ENCODE measurements at regions not wholly inside any gene's neighbourhood (a gene's known extent, or its start where the extent isn't known, plus 50 kb on each side); places are given as distances from the start of the nearest gene placed in this dataset.

- Histone ChIP-seq H3K36me3 (ENCODE audit: insufficient read depth, low read length) (no peaks in the 10 kb centered on the region), H3K4me1 (ENCODE audit: insufficient read depth, low read length) (peaks cover 14% of the 10 kb centered on the region), H3K9me3 (ENCODE audit: low read length) (no peaks in the 10 kb centered on the region), H3K27me3 (ENCODE audit: control insufficient read depth in 1 of 2, insufficient read depth in 2 of 2, low read length in 2 of 2) (no peaks in the 10 kb centered on the region), H3K4me3 (ENCODE audit: low read depth in 1 of 2, low read length in 2 of 2) (no peak overlapping the region), H3K27ac (ENCODE audit: low read depth, low read length) (no peak overlapping the region), H3K9ac (ENCODE audit: low read length) (no peak overlapping the region)
Observed at GRCh38 chr17:79420318-79421243, 190.3 kb downstream of the RBFOX3 start.

GRCh38 chr17:79417476-79417988, 193.3 kb downstream of the RBFOX3 start:
- peaks cover 33% of the 10 kb centered on the region for H3K4me1 ChIP-seq (ENCODE audit: insufficient read depth, low read length)
- no peak overlapping the region for H3K4me3 ChIP-seq (ENCODE audit: low read depth in 1 of 2, low read length in 2 of 2)
- no peak overlapping the region for H3K27ac ChIP-seq (ENCODE audit: low read depth, low read length)
- no peaks in the 10 kb centered on the region for H3K36me3 ChIP-seq (ENCODE audit: insufficient read depth, low read length)
- no peak overlapping the region for H3K9ac ChIP-seq (ENCODE audit: low read length)
- no peaks in the 10 kb centered on the region for H3K9me3 ChIP-seq (ENCODE audit: low read length)
- H3K27me3 ChIP-seq (ENCODE audit: control insufficient read depth in 1 of 2, insufficient read depth in 2 of 2, low read length in 2 of 2) = no peaks in the 10 kb centered on the region

GRCh38 chr17:79415909-79416308, 194.9 kb downstream of the RBFOX3 start:
- no peaks in the 10 kb centered on the region for H3K9me3 ChIP-seq (ENCODE audit: low read length)
- H3K4me3 ChIP-seq (ENCODE audit: low read depth in 1 of 2, low read length in 2 of 2) = no peak overlapping the region
- no peaks in the 10 kb centered on the region for H3K27me3 ChIP-seq (ENCODE audit: control insufficient read depth in 1 of 2, insufficient read depth in 2 of 2, low read length in 2 of 2)
- peaks cover 33% of the 10 kb centered on the region for H3K4me1 ChIP-seq (ENCODE audit: insufficient read depth, low read length)
- H3K36me3 ChIP-seq (ENCODE audit: insufficient read depth, low read length) = no peaks in the 10 kb centered on the region
- H3K27ac ChIP-seq (ENCODE audit: low read depth, low read length) = no peak overlapping the region
- no peak overlapping the region for H3K9ac ChIP-seq (ENCODE audit: low read length)

- no peak overlapping the region for H3K4me3 ChIP-seq (ENCODE audit: low read depth in 1 of 2, low read length in 2 of 2)
- H3K27ac ChIP-seq (ENCODE audit: low read depth, low read length) = no peak overlapping the region
- no peaks in the 10 kb centered on the region for H3K9me3 ChIP-seq (ENCODE audit: low read length)
- no peaks in the 10 kb centered on the region for H3K27me3 ChIP-seq (ENCODE audit: control insufficient read depth in 1 of 2, insufficient read depth in 2 of 2, low read length in 2 of 2)
- H3K9ac ChIP-seq (ENCODE audit: low read length) = no peak overlapping the region
- no peaks in the 10 kb centered on the region for H3K36me3 ChIP-seq (ENCODE audit: insufficient read depth, low read length)
- H3K4me1 ChIP-seq (ENCODE audit: insufficient read depth, low read length) = peaks cover 28% of the 10 kb centered on the region
Observed at GRCh38 chr17:79415365-79415764, 195.5 kb downstream of the RBFOX3 start.

GRCh38 chr17:79414793-79415211, 196.0 kb downstream of the RBFOX3 start:
- H3K9ac ChIP-seq (ENCODE audit: low read length) = no peak overlapping the region
- H3K27me3 ChIP-seq (ENCODE audit: control insufficient read depth in 1 of 2, insufficient read depth in 2 of 2, low read length in 2 of 2) = no peaks in the 10 kb centered on the region
- H3K4me1 ChIP-seq (ENCODE audit: insufficient read depth, low read length) = peaks cover 25% of the 10 kb centered on the region
- no peaks in the 10 kb centered on the region for H3K36me3 ChIP-seq (ENCODE audit: insufficient read depth, low read length)
- H3K4me3 ChIP-seq (ENCODE audit: low read depth in 1 of 2, low read length in 2 of 2) = no peak overlapping the region
- H3K27ac ChIP-seq (ENCODE audit: low read depth, low read length) = no peak overlapping the region
- H3K9me3 ChIP-seq (ENCODE audit: low read length) = no peaks in the 10 kb centered on the region

GRCh38 chr17:79414063-79414792, 196.6 kb downstream of the RBFOX3 start:
- H3K9me3 ChIP-seq (ENCODE audit: low read length) = no peaks in the 10 kb centered on the region
- H3K4me3 ChIP-seq (ENCODE audit: low read depth in 1 of 2, low read length in 2 of 2) = no peak overlapping the region
- peaks cover 25% of the 10 kb centered on the region for H3K4me1 ChIP-seq (ENCODE audit: insufficient read depth, low read length)
- H3K27me3 ChIP-seq (ENCODE audit: control insufficient read depth in 1 of 2, insufficient read depth in 2 of 2, low read length in 2 of 2) = no peaks in the 10 kb centered on the region
- H3K27ac ChIP-seq (ENCODE audit: low read depth, low read length) = no peak overlapping the region
- no peaks in the 10 kb centered on the region for H3K36me3 ChIP-seq (ENCODE audit: insufficient read depth, low read length)
- no peak overlapping the region for H3K9ac ChIP-seq (ENCODE audit: low read length)

GRCh38 chr17:79413611-79414010, 197.2 kb downstream of the RBFOX3 start:
- H3K9ac ChIP-seq (ENCODE audit: low read length) = no peak overlapping the region
- H3K4me3 ChIP-seq (ENCODE audit: low read depth in 1 of 2, low read length in 2 of 2) = no peak overlapping the region
- H3K36me3 ChIP-seq (ENCODE audit: insufficient read depth, low read length) = no peaks in the 10 kb centered on the region
- H3K4me1 ChIP-seq (ENCODE audit: insufficient read depth, low read length) = peaks cover 25% of the 10 kb centered on the region
- no peak overlapping the region for H3K27ac ChIP-seq (ENCODE audit: low read depth, low read length)
- H3K27me3 ChIP-seq (ENCODE audit: control insufficient read depth in 1 of 2, insufficient read depth in 2 of 2, low read length in 2 of 2) = no peaks in the 10 kb centered on the region
- no peaks in the 10 kb centered on the region for H3K9me3 ChIP-seq (ENCODE audit: low read length)

- Histone ChIP-seq H3K9ac (ENCODE audit: low read length) (no peak overlapping the region), H3K4me3 (ENCODE audit: low read depth in 1 of 2, low read length in 2 of 2) (no peak overlapping the region), H3K4me1 (ENCODE audit: insufficient read depth, low read length) (peaks cover 25% of the 10 kb centered on the region), H3K27me3 (ENCODE audit: control insufficient read depth in 1 of 2, insufficient read depth in 2 of 2, low read length in 2 of 2) (no peaks in the 10 kb centered on the region), H3K9me3 (ENCODE audit: low read length) (no peaks in the 10 kb centered on the region), H3K27ac (ENCODE audit: low read depth, low read length) (no peak overlapping the region), H3K36me3 (ENCODE audit: insufficient read depth, low read length) (no peaks in the 10 kb centered on the region)
Observed at GRCh38 chr17:79412886-79413390, 197.9 kb downstream of the RBFOX3 start.

GRCh38 chr17:79412110-79412509, 198.7 kb downstream of the RBFOX3 start:
- no peak overlapping the region for H3K4me3 ChIP-seq (ENCODE audit: low read depth in 1 of 2, low read length in 2 of 2)
- no peak overlapping the region for H3K27ac ChIP-seq (ENCODE audit: low read depth, low read length)
- H3K9ac ChIP-seq (ENCODE audit: low read length) = no peak overlapping the region
- H3K9me3 ChIP-seq (ENCODE audit: low read length) = no peaks in the 10 kb centered on the region
- no peaks in the 10 kb centered on the region for H3K36me3 ChIP-seq (ENCODE audit: insufficient read depth, low read length)
- H3K27me3 ChIP-seq (ENCODE audit: control insufficient read depth in 1 of 2, insufficient read depth in 2 of 2, low read length in 2 of 2) = no peaks in the 10 kb centered on the region
- peaks cover 31% of the 10 kb centered on the region for H3K4me1 ChIP-seq (ENCODE audit: insufficient read depth, low read length)

- Histone ChIP-seq H3K9me3 (ENCODE audit: low read length) (no peaks in the 10 kb centered on the region), H3K4me3 (ENCODE audit: low read depth in 1 of 2, low read length in 2 of 2) (no peak overlapping the region), H3K4me1 (ENCODE audit: insufficient read depth, low read length) (peaks cover 34% of the 10 kb centered on the region), H3K36me3 (ENCODE audit: insufficient read depth, low read length) (peaks cover 4% of the 10 kb centered on the region), H3K27me3 (ENCODE audit: control insufficient read depth in 1 of 2, insufficient read depth in 2 of 2, low read length in 2 of 2) (no peaks in the 10 kb centered on the region), H3K27ac (ENCODE audit: low read depth, low read length) (no peak overlapping the region), H3K9ac (ENCODE audit: low read length) (no peak overlapping the region)
Observed at GRCh38 chr17:79411419-79411818, 199.4 kb downstream of the RBFOX3 start.

- Histone ChIP-seq H3K4me1 (ENCODE audit: insufficient read depth, low read length) (peaks cover 34% of the 10 kb centered on the region), H3K27me3 (ENCODE audit: control insufficient read depth in 1 of 2, insufficient read depth in 2 of 2, low read length in 2 of 2) (no peaks in the 10 kb centered on the region), H3K36me3 (ENCODE audit: insufficient read depth, low read length) (peaks cover 10% of the 10 kb centered on the region), H3K27ac (ENCODE audit: low read depth, low read length) (no peak overlapping the region), H3K9me3 (ENCODE audit: low read length) (no peaks in the 10 kb centered on the region), H3K4me3 (ENCODE audit: low read depth in 1 of 2, low read length in 2 of 2) (no peak overlapping the region), H3K9ac (ENCODE audit: low read length) (no peak overlapping the region)
Observed at GRCh38 chr17:79410681-79411080, 200.2 kb downstream of the RBFOX3 start.

Measured in muscle layer of colon (tissue), 2 donors.